ENCODE measurements at regions not wholly inside any gene's neighbourhood (a gene's known extent, or its start where the extent isn't known, plus 50 kb on each side); places are given as distances from the start of the nearest gene placed in this dataset.

DNA sequence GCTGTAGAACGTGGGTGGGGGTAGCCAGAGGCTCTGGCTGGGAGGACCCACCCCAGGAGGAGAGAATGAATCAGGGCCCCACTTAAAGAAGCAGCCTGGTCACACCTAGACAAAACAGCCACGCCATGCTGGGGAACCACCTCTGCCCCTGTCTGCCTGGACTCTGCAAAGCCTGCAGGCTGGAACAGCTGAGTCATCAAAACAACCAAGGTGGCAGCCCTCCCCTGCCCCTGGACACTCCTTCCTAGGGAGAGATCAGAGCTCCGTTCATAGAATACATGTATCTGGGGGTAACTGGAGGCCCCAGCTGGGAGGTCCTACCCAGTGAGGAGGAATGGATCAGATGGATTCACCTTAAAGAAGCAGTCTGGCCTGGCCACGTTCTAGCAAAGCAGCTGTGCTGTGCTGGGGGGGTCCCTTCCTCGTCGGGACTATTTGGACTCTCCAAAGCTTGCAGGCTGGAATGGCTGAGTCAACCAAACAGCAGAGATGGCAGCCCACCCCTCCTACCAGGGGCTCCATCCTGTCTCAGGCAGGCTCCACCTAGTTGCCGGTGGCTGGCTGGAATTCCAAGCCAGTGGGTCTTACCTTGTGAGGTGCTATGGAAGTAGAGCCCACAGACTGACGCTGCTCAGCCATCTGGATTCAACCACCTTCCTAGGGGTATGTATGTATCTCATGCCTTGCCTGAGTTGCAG is 50.5 kb upstream of the NT5C1B start:
- TF ChIP-seq, protein P1, sequence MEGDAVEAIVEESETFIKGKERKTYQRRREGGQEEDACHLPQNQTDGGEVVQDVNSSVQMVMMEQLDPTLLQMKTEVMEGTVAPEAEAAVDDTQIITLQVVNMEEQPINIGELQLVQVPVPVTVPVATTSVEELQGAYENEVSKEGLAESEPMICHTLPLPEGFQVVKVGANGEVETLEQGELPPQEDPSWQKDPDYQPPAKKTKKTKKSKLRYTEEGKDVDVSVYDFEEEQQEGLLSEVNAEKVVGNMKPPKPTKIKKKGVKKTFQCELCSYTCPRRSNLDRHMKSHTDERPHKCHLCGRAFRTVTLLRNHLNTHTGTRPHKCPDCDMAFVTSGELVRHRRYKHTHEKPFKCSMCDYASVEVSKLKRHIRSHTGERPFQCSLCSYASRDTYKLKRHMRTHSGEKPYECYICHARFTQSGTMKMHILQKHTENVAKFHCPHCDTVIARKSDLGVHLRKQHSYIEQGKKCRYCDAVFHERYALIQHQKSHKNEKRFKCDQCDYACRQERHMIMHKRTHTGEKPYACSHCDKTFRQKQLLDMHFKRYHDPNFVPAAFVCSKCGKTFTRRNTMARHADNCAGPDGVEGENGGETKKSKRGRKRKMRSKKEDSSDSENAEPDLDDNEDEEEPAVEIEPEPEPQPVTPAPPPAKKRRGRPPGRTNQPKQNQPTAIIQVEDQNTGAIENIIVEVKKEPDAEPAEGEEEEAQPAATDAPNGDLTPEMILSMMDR (IDR thresholded peaks at IDR 0.05; ENCODE audit: low read depth, low read length), result no peak
- no peak for TF ChIP-seq EZH2phosphoT487 (IDR thresholded peaks at IDR 0.05; ENCODE audit: low read depth)
